ENCODE measurements at regions not wholly inside any gene's neighbourhood (a gene's known extent, or its start where the extent isn't known, plus 50 kb on each side); places are given as distances from the start of the nearest gene placed in this dataset.

GRCh38 chr3:61357902-61358301, 106.7 kb upstream of the FHIT start:
- no peak overlapping the region for H2AFZ ChIP-seq (ENCODE audit: control insufficient read depth, low read depth, low read length)
- SMC1A ChIA-PET (ENCODE audit: uncharacterized antibody, unreplicated experiment), result interaction anchor here (1.0 to 2.5 kb wide), 3 partner anchors 12 to 63 kb away, joined by 3 to 19 read pairs (median 5); no protein-coding TSS in a partner anchor
- no peaks in the 10 kb centered on the region for H4K20me1 ChIP-seq (ENCODE audit: control insufficient read depth, insufficient read depth)
- TF ChIP-seq, protein P1, sequence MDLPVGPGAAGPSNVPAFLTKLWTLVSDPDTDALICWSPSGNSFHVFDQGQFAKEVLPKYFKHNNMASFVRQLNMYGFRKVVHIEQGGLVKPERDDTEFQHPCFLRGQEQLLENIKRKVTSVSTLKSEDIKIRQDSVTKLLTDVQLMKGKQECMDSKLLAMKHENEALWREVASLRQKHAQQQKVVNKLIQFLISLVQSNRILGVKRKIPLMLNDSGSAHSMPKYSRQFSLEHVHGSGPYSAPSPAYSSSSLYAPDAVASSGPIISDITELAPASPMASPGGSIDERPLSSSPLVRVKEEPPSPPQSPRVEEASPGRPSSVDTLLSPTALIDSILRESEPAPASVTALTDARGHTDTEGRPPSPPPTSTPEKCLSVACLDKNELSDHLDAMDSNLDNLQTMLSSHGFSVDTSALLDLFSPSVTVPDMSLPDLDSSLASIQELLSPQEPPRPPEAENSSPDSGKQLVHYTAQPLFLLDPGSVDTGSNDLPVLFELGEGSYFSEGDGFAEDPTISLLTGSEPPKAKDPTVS (IDR thresholded peaks at IDR 0.05; ENCODE audit: low read depth, low read length), result no peak
- TF ChIP-seq RBBP5 (conservative IDR thresholded peaks at IDR 0.05) (no peak), MTA3 (IDR thresholded peaks at IDR 0.05; ENCODE audit: borderline replicate concordance, low read length) (no peak), TCF3 (IDR thresholded peaks at IDR 0.05; ENCODE audit: borderline replicate concordance, insufficient read depth, low read depth, low read length) (no peak), NR2C1 (IDR thresholded peaks at IDR 0.05) (no peak), BRCA1 (IDR thresholded peaks at IDR 0.05; ENCODE audit: low read depth, low read length) (no peak), CBX3 (IDR thresholded peaks at IDR 0.05; ENCODE audit: borderline replicate concordance, low read depth) (no peak), SREBF2 (IDR thresholded peaks at IDR 0.05; ENCODE audit: low read length) (no peak), MYB (IDR thresholded peaks at IDR 0.05; ENCODE audit: borderline replicate concordance, low read depth, low read length) (no peak), NBN (IDR thresholded peaks at IDR 0.05) (no peak), GABPA (IDR thresholded peaks at IDR 0.05; ENCODE audit: low read depth) (no peak), NRF1 (conservative IDR thresholded peaks at IDR 0.05; ENCODE audit: low read depth, low read length) (no peak), ATF2 (IDR thresholded peaks at IDR 0.05; ENCODE audit: low read length) (no peak), CBX5 (IDR thresholded peaks at IDR 0.05; ENCODE audit: low read depth) (no peak)
- TF ChIP-seq, protein P2, sequence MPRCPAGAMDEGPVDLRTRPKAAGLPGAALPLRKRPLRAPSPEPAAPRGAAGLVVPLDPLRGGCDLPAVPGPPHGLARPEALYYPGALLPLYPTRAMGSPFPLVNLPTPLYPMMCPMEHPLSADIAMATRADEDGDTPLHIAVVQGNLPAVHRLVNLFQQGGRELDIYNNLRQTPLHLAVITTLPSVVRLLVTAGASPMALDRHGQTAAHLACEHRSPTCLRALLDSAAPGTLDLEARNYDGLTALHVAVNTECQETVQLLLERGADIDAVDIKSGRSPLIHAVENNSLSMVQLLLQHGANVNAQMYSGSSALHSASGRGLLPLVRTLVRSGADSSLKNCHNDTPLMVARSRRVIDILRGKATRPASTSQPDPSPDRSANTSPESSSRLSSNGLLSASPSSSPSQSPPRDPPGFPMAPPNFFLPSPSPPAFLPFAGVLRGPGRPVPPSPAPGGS (IDR thresholded peaks at IDR 0.05; ENCODE audit: borderline replicate concordance, insufficient read depth, low read depth, low read length, poor library complexity, severe bottlenecking), result no peak
- TF ChIP-seq, protein P3, sequence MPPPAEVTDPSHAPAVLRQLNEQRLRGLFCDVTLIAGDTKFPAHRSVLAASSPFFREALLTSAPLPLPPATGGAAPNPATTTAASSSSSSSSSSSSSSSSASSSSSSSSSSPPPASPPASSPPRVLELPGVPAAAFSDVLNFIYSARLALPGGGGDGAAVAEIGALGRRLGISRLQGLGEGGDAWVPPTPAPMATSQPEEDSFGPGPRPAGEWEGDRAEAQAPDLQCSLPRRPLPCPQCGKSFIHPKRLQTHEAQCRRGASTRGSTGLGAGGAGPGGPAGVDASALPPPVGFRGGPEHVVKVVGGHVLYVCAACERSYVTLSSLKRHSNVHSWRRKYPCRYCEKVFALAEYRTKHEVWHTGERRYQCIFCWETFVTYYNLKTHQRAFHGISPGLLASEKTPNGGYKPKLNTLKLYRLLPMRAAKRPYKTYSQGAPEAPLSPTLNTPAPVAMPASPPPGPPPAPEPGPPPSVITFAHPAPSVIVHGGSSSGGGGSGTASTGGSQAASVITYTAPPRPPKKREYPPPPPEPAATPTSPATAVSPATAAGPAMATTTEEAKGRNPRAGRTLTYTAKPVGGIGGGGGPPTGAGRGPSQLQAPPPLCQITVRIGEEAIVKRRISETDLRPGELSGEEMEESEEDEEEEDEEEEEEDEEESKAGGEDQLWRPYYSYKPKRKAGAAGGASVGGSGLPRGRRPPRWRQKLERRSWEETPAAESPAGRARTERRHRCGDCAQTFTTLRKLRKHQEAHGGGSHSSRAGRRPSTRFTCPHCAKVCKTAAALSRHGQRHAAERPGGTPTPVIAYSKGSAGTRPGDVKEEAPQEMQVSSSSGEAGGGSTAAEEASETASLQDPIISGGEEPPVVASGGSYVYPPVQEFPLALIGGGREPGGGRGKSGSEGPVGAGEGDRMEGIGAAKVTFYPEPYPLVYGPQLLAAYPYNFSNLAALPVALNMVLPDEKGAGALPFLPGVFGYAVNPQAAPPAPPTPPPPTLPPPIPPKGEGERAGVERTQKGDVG (CRISPR knock-in tag; IDR thresholded peaks at IDR 0.05), result no peak
- BruUV-seq (replicated peaks), result no TSS peak
- H3K36me3 ChIP-seq (ENCODE audit: control insufficient read depth in 2 of 2, insufficient read depth in 2 of 2, low read length in 1 of 2), result no peaks in the 10 kb centered on the region
- no peak for FAIRE-seq
- CTCF ChIA-PET, result no interaction called here
- no peak for DNase-seq (ENCODE audit: low read depth, low spot score)
- intact Hi-C loops (cut with micrococcal nuclease; ENCODE audit: unreplicated experiment) (loop anchor here (1.0 kb wide), 1 partner anchor 107 kb away; the partner anchor contains the start of gene FHIT), in situ Hi-C loops (cut with MboI) (no loop called here)
- H3K4me2 ChIP-seq (ENCODE audit: control insufficient read depth, insufficient read depth), result no peak overlapping the region
- no peaks in the 10 kb centered on the region for H3K27me3 ChIP-seq (replicated peaks in 1 of 2; ENCODE audit: control insufficient read depth in 2 of 2, insufficient read depth in 2 of 2, low read length in 1 of 2)
- H3K9ac ChIP-seq (ENCODE audit: control insufficient read depth, insufficient read depth, low read length), result no peak overlapping the region
- peaks cover 16% of the 10 kb centered on the region; the same call in 1 of the 2 replicates for H3K4me1 ChIP-seq (ENCODE audit: control insufficient read depth, insufficient read depth, low read length)
- no peak overlapping the region for H3K27ac ChIP-seq (ENCODE audit: control insufficient read depth, insufficient read depth)
- WGBS (ENCODE audit: insufficient coverage, insufficient replicate concordance, low lambda C conversion rate, missing lambda C conversion rate), result 83% methylated on average over 1 of the region's 1 CpG
- peak; percentile 16 for ATAC-seq
- H3K79me2 ChIP-seq (ENCODE audit: control insufficient read depth, insufficient read depth, low read length), result no peaks in the 10 kb centered on the region
- no peak overlapping the region for H3K4me3 ChIP-seq
- H3K9me3 ChIP-seq (replicated peaks; ENCODE audit: control insufficient read depth, insufficient read depth, low read length), result no peaks in the 10 kb centered on the region
- POLR2A ChIA-PET, result no interaction called here
- RAD21 ChIA-PET (ENCODE audit: unreplicated experiment), result interaction anchor here (1.1 kb wide), 1 partner anchor 173 kb away, joined by 3 read pairs; no protein-coding TSS in a partner anchor
